Testis (tissue), 2 donors: ENCODE measurements at regions not wholly inside any gene's neighbourhood (a gene's known extent, or its start where the extent isn't known, plus 50 kb on each side); places are given as distances from the start of the nearest gene placed in this dataset.

Experiments
- CTCF ChIP-seq, 3 experiments: fragments of 450-650 bp in 2 of 3; fragments of 200-600 bp in 1 of 3; sonication (generic) in 1 of 3; IDR thresholded peaks; one replicate each; pipeline ENCODE4 v1.5.1; 2016 to 2019; ENCODE audit warnings: antibody characterized with exemption in 3 of 3, mild to moderate bottlenecking in 2 of 3, moderate library complexity in 1 of 3
- POLR2A ChIP-seq: fragments of 450-650 bp; IDR thresholded peaks from one replicate; pipeline ENCODE4 v1.6.1; 2017; ENCODE audit warnings: antibody characterized with exemption, mild to moderate bottlenecking, moderate library complexity

GRCh38 chr15:95584088-95584487, 746.4 kb upstream of the NR2F2 start:
- TF ChIP-seq CTCF (IDR thresholded peaks at IDR 0.05): no peak
- no peak for TF ChIP-seq POLR2A
